ENCODE measurements at regions not wholly inside any gene's neighbourhood (a gene's known extent, or its start where the extent isn't known, plus 50 kb on each side); places are given as distances from the start of the nearest gene placed in this dataset.

GRCh38 chr2:56898986-56899385 is 715.2 kb downstream of the CCDC85A start:
- Histone ChIP-seq H2BK20ac (ENCODE audit: low read depth, low read length, poor library complexity, severe bottlenecking) (no peak overlapping the region), H3K79me1 (ENCODE audit: insufficient read depth, low read depth, low read length, poor library complexity, severe bottlenecking) (no peaks in the 10 kb centered on the region), H3K23me2 (ENCODE audit: insufficient read length, low read depth, low read length, poor library complexity, severe bottlenecking) (no peaks in the 10 kb centered on the region), H4K5ac (ENCODE audit: insufficient read length, low read depth, low read length) (no peak overlapping the region), H3K56ac (ENCODE audit: insufficient read length, low read depth, low read length) (no peak overlapping the region), H3K79me2 (ENCODE audit: insufficient read depth, low read length) (no peaks in the 10 kb centered on the region), H3T11ph (ENCODE audit: low read length) (no peak overlapping the region), H4K91ac (ENCODE audit: insufficient read length, low read depth, low read length) (no peak overlapping the region), H2AK5ac (ENCODE audit: insufficient read length, low read length) (no peak overlapping the region), H3K27me3 (ENCODE audit: insufficient read depth, low read length) (no peaks in the 10 kb centered on the region), H2BK15ac (ENCODE audit: low read depth, low read length) (no peak overlapping the region), H2BK12ac (ENCODE audit: insufficient read length, low read depth, low read length) (no peak overlapping the region), H3K9ac (ENCODE audit: extremely low read depth, insufficient read length, low read length) (no peak overlapping the region), H3K9me3 (ENCODE audit: control insufficient read depth, low read depth, low read length) (no peaks in the 10 kb centered on the region), H2BK5ac (ENCODE audit: insufficient read length, low read length) (no peak overlapping the region), H3K4me1 (ENCODE audit: insufficient read depth, low read length) (no peaks in the 10 kb centered on the region), H4K20me1 (ENCODE audit: control insufficient read depth, insufficient read depth, insufficient read length) (no peaks in the 10 kb centered on the region), H2BK120ac (ENCODE audit: low read depth, low read length, poor library complexity, severe bottlenecking) (no peak overlapping the region), H2AFZ (ENCODE audit: low read length) (no peak overlapping the region), H3K4me2 (ENCODE audit: insufficient read depth, insufficient read length, low read length) (no peak overlapping the region), H3K18ac (ENCODE audit: insufficient read length, low read depth, low read length) (no peak overlapping the region), H4K8ac (replicated peaks; ENCODE audit: insufficient read length, low read depth, low read length) (no peak overlapping the region), H3K27ac (ENCODE audit: insufficient read length, low read depth, low read length) (no peak overlapping the region), H3K23ac (ENCODE audit: insufficient read length, low read depth, low read length) (no peak overlapping the region), H3K4ac (ENCODE audit: low read depth, low read length) (no peak overlapping the region), H3K14ac (ENCODE audit: insufficient read depth, low read length) (no peak overlapping the region)
- H3K4me1 Mint-ChIP-seq = no peaks in the 10 kb centered on the region
- no peak for DNase-seq
- no peaks in the 10 kb centered on the region; the same call in 1 of the 2 replicates for H3K27me3 Mint-ChIP-seq (ENCODE audit: low read depth)
- H3K4me3 Mint-ChIP-seq = no peak overlapping the region
- TF ChIP-seq, protein P1, sequence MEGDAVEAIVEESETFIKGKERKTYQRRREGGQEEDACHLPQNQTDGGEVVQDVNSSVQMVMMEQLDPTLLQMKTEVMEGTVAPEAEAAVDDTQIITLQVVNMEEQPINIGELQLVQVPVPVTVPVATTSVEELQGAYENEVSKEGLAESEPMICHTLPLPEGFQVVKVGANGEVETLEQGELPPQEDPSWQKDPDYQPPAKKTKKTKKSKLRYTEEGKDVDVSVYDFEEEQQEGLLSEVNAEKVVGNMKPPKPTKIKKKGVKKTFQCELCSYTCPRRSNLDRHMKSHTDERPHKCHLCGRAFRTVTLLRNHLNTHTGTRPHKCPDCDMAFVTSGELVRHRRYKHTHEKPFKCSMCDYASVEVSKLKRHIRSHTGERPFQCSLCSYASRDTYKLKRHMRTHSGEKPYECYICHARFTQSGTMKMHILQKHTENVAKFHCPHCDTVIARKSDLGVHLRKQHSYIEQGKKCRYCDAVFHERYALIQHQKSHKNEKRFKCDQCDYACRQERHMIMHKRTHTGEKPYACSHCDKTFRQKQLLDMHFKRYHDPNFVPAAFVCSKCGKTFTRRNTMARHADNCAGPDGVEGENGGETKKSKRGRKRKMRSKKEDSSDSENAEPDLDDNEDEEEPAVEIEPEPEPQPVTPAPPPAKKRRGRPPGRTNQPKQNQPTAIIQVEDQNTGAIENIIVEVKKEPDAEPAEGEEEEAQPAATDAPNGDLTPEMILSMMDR (conservative IDR thresholded peaks at IDR 0.05) = no peak
- H3K27ac Mint-ChIP-seq = no peak overlapping the region
- no CpG with 5 or more reads among the region's 1 CpG for WGBS (ENCODE audit: extremely low coverage, insufficient read length, low lambda C conversion rate)
- H3K9me3 Mint-ChIP-seq = peaks cover under 1 to 7% of the 10 kb centered on the region in 2 experiments; a peak in 1 of 5 replicates
- peaks cover 0 to 1% (median 0%) of the 10 kb centered on the region in 3 experiments; a peak in 2 of 7 replicates for H3K36me3 Mint-ChIP-seq (ENCODE audit: insufficient read depth in 1 of 3, low read depth in 3 of 3)

All from H9 (cell line).